Rectal smooth muscle tissue (tissue), 1 donor: ENCODE measurements at regions not wholly inside any gene's neighbourhood (a gene's known extent, or its start where the extent isn't known, plus 50 kb on each side); places are given as distances from the start of the nearest gene placed in this dataset.

ENCODE experiments used
- H3K27ac ChIP-seq: one replicate; pipeline ENCODE4 v1.7.0; 2013; ENCODE audit warnings: low read depth, low read length, inconsistent platforms
- H3K27me3 ChIP-seq: one replicate; pipeline ENCODE4 v1.7.0; 2013; ENCODE audit warnings: low read length; ENCODE audit not compliant: control insufficient read depth, insufficient read depth
- H3K36me3 ChIP-seq: one replicate; pipeline ENCODE4 v1.7.0; 2013; ENCODE audit warnings: low read length; ENCODE audit not compliant: control insufficient read depth, insufficient read depth
- H3K4me1 ChIP-seq: one replicate; pipeline ENCODE4 v1.7.0; 2013; ENCODE audit warnings: low read length; ENCODE audit not compliant: control insufficient read depth, insufficient read depth
- H3K4me3 ChIP-seq: one replicate; pipeline ENCODE4 v1.7.0; 2013; ENCODE audit warnings: low read length
- H3K9ac ChIP-seq: one replicate; pipeline ENCODE4 v1.7.0; 2013; ENCODE audit warnings: low read length

- no peaks in the 10 kb centered on the region for H3K27me3 ChIP-seq
- H3K4me1 ChIP-seq = no peaks in the 10 kb centered on the region
- H3K36me3 ChIP-seq = no peaks in the 10 kb centered on the region
- H3K27ac ChIP-seq = peak overlapping the region; percentile 66
- H3K9ac ChIP-seq = no peak overlapping the region
- no peak overlapping the region for H3K4me3 ChIP-seq
Observed at GRCh38 chr18:66729442-66730239, 125.8 kb upstream of the CDH19 start.

- no peaks in the 10 kb centered on the region for H3K4me1 ChIP-seq
- H3K27ac ChIP-seq = peak overlapping the region; percentile 32
- H3K27me3 ChIP-seq = no peaks in the 10 kb centered on the region
- no peak overlapping the region for H3K9ac ChIP-seq
- H3K36me3 ChIP-seq = no peaks in the 10 kb centered on the region
- H3K4me3 ChIP-seq = no peak overlapping the region
Observed at GRCh38 chr18:66728951-66729350, 125.1 kb upstream of the CDH19 start.

GRCh38 chr18:66727991-66728390 lies 124.1 kb upstream of the CDH19 start:
- H3K36me3 ChIP-seq = no peaks in the 10 kb centered on the region
- no peaks in the 10 kb centered on the region for H3K4me1 ChIP-seq
- no peak overlapping the region for H3K4me3 ChIP-seq
- no peaks in the 10 kb centered on the region for H3K27me3 ChIP-seq
- no peak overlapping the region for H3K27ac ChIP-seq
- no peak overlapping the region for H3K9ac ChIP-seq

GRCh38 chr18:66724664-66725356 lies 120.9 kb upstream of the CDH19 start:
- H3K4me3 ChIP-seq = no peak overlapping the region

GRCh38 chr18:66722671-66723070 lies 118.8 kb upstream of the CDH19 start:
- H3K4me1 ChIP-seq = no peaks in the 10 kb centered on the region
- no peaks in the 10 kb centered on the region for H3K27me3 ChIP-seq
- no peak overlapping the region for H3K9ac ChIP-seq
- no peak overlapping the region for H3K4me3 ChIP-seq
- no peak overlapping the region for H3K27ac ChIP-seq
- no peaks in the 10 kb centered on the region for H3K36me3 ChIP-seq

More at GRCh38 chr18:66724664-66725356, 120.9 kb upstream of the CDH19 start:
- H3K9ac ChIP-seq = no peak overlapping the region
- no peaks in the 10 kb centered on the region for H3K4me1 ChIP-seq
- H3K27me3 ChIP-seq = no peaks in the 10 kb centered on the region
- no peaks in the 10 kb centered on the region for H3K36me3 ChIP-seq
- peak overlapping the region; percentile 2 for H3K27ac ChIP-seq

- no peaks in the 10 kb centered on the region for H3K36me3 ChIP-seq
- H3K27ac ChIP-seq = no peak overlapping the region
- no peaks in the 10 kb centered on the region for H3K4me1 ChIP-seq
- H3K27me3 ChIP-seq = no peaks in the 10 kb centered on the region
- H3K4me3 ChIP-seq = no peak overlapping the region
- no peak overlapping the region for H3K9ac ChIP-seq
Observed at GRCh38 chr18:66708646-66709045, 104.8 kb upstream of the CDH19 start.

- H3K9ac ChIP-seq = no peak overlapping the region
Observed at GRCh38 chr18:66707473-66707872, 103.6 kb upstream of the CDH19 start.

GRCh38 chr18:66695281-66695680 lies 91.4 kb upstream of the CDH19 start:
- no peaks in the 10 kb centered on the region for H3K4me1 ChIP-seq
- H3K27me3 ChIP-seq = no peaks in the 10 kb centered on the region
- no peak overlapping the region for H3K4me3 ChIP-seq
- no peaks in the 10 kb centered on the region for H3K36me3 ChIP-seq
- H3K9ac ChIP-seq = no peak overlapping the region
- H3K27ac ChIP-seq = no peak overlapping the region

More at GRCh38 chr18:66707473-66707872, 103.6 kb upstream of the CDH19 start:
- H3K4me1 ChIP-seq = no peaks in the 10 kb centered on the region
- H3K27ac ChIP-seq = no peak overlapping the region
- H3K4me3 ChIP-seq = no peak overlapping the region
- H3K27me3 ChIP-seq = no peaks in the 10 kb centered on the region
- H3K36me3 ChIP-seq = no peaks in the 10 kb centered on the region

- no peaks in the 10 kb centered on the region for H3K27me3 ChIP-seq
- no peaks in the 10 kb centered on the region for H3K4me1 ChIP-seq
- H3K9ac ChIP-seq = no peak overlapping the region
- no peaks in the 10 kb centered on the region for H3K36me3 ChIP-seq
- H3K27ac ChIP-seq = no peak overlapping the region
- no peak overlapping the region for H3K4me3 ChIP-seq
Observed at GRCh38 chr18:66694852-66695251, 91.0 kb upstream of the CDH19 start.

- Histone ChIP-seq H3K9ac (no peak overlapping the region), H3K36me3 (no peaks in the 10 kb centered on the region), H3K27ac (no peak overlapping the region), H3K4me3 (no peak overlapping the region), H3K27me3 (no peaks in the 10 kb centered on the region), H3K4me1 (no peaks in the 10 kb centered on the region)
Observed at GRCh38 chr18:66687635-66688034, 83.7 kb upstream of the CDH19 start.

- no peak overlapping the region for H3K4me3 ChIP-seq
- H3K27ac ChIP-seq = peak overlapping the region; percentile 40
- H3K27me3 ChIP-seq = no peaks in the 10 kb centered on the region
- H3K4me1 ChIP-seq = no peaks in the 10 kb centered on the region
- H3K36me3 ChIP-seq = no peaks in the 10 kb centered on the region
- H3K9ac ChIP-seq = no peak overlapping the region
Observed at GRCh38 chr18:66682855-66683322, 79.0 kb upstream of the CDH19 start.

GRCh38 chr18:66676699-66677098 lies 72.8 kb upstream of the CDH19 start:
- Histone ChIP-seq H3K4me1 (no peaks in the 10 kb centered on the region), H3K36me3 (no peaks in the 10 kb centered on the region), H3K9ac (no peak overlapping the region), H3K27me3 (no peaks in the 10 kb centered on the region), H3K27ac (no peak overlapping the region), H3K4me3 (no peak overlapping the region)
